ENCODE measurements at regions not wholly inside any gene's neighbourhood (a gene's known extent, or its start where the extent isn't known, plus 50 kb on each side); places are given as distances from the start of the nearest gene placed in this dataset.

- TF ChIP-seq SP1 (IDR thresholded peaks at IDR 0.05) (no peak), BHLHE40 (IDR thresholded peaks at IDR 0.05; ENCODE audit: borderline replicate concordance) (no peak), FOXM1 (IDR thresholded peaks at IDR 0.05; ENCODE audit: borderline replicate concordance) (no peak), L3MBTL2 (conservative IDR thresholded peaks at IDR 0.05) (no peak), FOXK2 (IDR thresholded peaks at IDR 0.05) (no peak), SUZ12 (IDR thresholded peaks at IDR 0.05) (no peak), TARDBP (IDR thresholded peaks at IDR 0.05) (no peak), ZNF384 (IDR thresholded peaks at IDR 0.05) (no peak)
Observed at GRCh38 chr5:118450554-118451332, 537.6 kb downstream of the DTWD2 start.

Data from HEK293T (cell line).